ENCODE measurements at regions not wholly inside any gene's neighbourhood (a gene's known extent, or its start where the extent isn't known, plus 50 kb on each side); places are given as distances from the start of the nearest gene placed in this dataset.

GRCh38 chr1:232431748-232432147, 198.2 kb downstream of the SIPA1L2 start:
- WGBS, 2 donors = 81% methylated on average over 4 of the region's 4 CpGs
- no peaks in the 10 kb centered on the region for H3K9me3 ChIP-seq (ENCODE audit: control insufficient read depth, low read length)
- no peak for ATAC-seq (ENCODE audit: low FRiP score)
- no peaks in the 10 kb centered on the region for H3K4me1 ChIP-seq (ENCODE audit: control insufficient read depth in 1 of 2, insufficient read depth in 2 of 2, low read length in 2 of 2)
- intact Hi-C loops (cut with DNase I) = no loop called here
- H3K4me3 ChIP-seq (ENCODE audit: low read length in 2 of 2) = no peak overlapping the region
- DNase-seq = no peak
- H3K36me3 ChIP-seq (ENCODE audit: control insufficient read depth in 1 of 2, insufficient read depth in 2 of 2, low read length in 1 of 2) = no peaks in the 10 kb centered on the region
- H3K27ac ChIP-seq (ENCODE audit: low read depth in 1 of 2, low read length in 2 of 2) = no peak overlapping the region
- H3K27me3 ChIP-seq (ENCODE audit: control insufficient read depth in 1 of 2, insufficient read depth in 2 of 2, low read length in 1 of 2) = no peaks in the 10 kb centered on the region

DNA sequence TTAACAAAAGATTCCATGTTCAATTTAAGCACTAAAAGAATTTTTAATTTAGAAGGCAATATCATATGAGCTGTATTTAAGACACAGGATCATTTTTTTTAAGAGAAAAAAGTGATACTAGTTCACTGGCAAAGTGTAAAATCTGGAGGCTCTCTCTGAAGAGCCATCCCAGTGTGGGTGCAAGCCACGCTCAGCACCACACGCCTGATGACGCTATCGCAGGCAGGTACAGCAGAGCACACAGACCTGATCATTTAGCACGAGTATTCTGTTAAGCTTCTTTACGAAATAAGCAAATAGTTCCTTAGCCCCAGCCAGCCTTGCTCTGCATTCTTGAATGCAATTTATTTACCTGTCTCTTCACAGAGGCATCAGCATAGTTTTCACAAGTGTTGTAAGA, 198.6 kb downstream of the SIPA1L2 start:
- no peaks in the 10 kb centered on the region for H3K36me3 ChIP-seq (ENCODE audit: control insufficient read depth in 1 of 2, insufficient read depth in 2 of 2, low read length in 1 of 2)
- intact Hi-C loops (cut with DNase I) = no loop called here
- 89 to 93% methylated on average over 6 of the region's 6 CpGs for WGBS, 2 donors
- H3K27me3 ChIP-seq (ENCODE audit: control insufficient read depth in 1 of 2, insufficient read depth in 2 of 2, low read length in 1 of 2) = no peaks in the 10 kb centered on the region
- DNase-seq = no peak
- H3K4me1 ChIP-seq (ENCODE audit: control insufficient read depth in 1 of 2, insufficient read depth in 2 of 2, low read length in 2 of 2) = no peaks in the 10 kb centered on the region
- no peaks in the 10 kb centered on the region for H3K9me3 ChIP-seq (ENCODE audit: control insufficient read depth, low read length)
- no peak for ATAC-seq (ENCODE audit: low FRiP score)
- no peak overlapping the region for H3K4me3 ChIP-seq (ENCODE audit: low read length in 2 of 2)
- no peak overlapping the region for H3K27ac ChIP-seq (ENCODE audit: low read depth in 1 of 2, low read length in 2 of 2)

DNA sequence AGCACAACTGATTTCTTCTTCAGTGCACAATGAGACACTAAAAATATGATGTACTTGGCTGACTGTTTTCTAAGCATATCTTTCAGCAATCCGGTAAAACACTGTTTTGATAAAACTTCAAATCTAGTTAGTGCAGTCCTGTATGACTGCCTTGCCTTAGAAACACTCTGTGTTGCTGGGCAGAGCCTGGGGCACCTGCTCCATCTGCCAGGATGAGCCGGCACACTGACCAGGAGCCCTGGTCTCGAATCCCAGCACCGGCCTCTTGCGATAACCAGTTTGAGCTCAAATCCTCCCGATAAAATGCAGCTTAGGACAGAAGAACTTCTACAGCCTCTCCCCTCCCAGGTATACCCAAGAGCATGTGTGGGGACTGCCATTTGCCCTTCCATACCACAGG, 199.5 kb downstream of the SIPA1L2 start:
- intact Hi-C loops (cut with DNase I) = no loop called here
- no peak for DNase-seq
- Histone ChIP-seq H3K27ac (ENCODE audit: low read depth in 1 of 2, low read length in 2 of 2) (no peak overlapping the region), H3K4me1 (ENCODE audit: control insufficient read depth in 1 of 2, insufficient read depth in 2 of 2, low read length in 2 of 2) (no peaks in the 10 kb centered on the region), H3K4me3 (ENCODE audit: low read length in 2 of 2) (no peak overlapping the region), H3K9me3 (ENCODE audit: control insufficient read depth, low read length) (no peaks in the 10 kb centered on the region), H3K36me3 (ENCODE audit: control insufficient read depth in 1 of 2, insufficient read depth in 2 of 2, low read length in 1 of 2) (no peaks in the 10 kb centered on the region), H3K27me3 (ENCODE audit: control insufficient read depth in 1 of 2, insufficient read depth in 2 of 2, low read length in 1 of 2) (no peaks in the 10 kb centered on the region)
- no peak for ATAC-seq (ENCODE audit: low FRiP score)
- WGBS, 2 donors = 82 to 86% methylated on average over 6 of the region's 6 CpGs

- no peaks in the 10 kb centered on the region for H3K4me1 ChIP-seq (ENCODE audit: control insufficient read depth in 1 of 2, insufficient read depth in 2 of 2, low read length in 2 of 2)
- no peak for ATAC-seq (ENCODE audit: low FRiP score)
- H3K27ac ChIP-seq (ENCODE audit: low read depth in 1 of 2, low read length in 2 of 2) = no peak overlapping the region
- H3K4me3 ChIP-seq (ENCODE audit: low read length in 2 of 2) = no peak overlapping the region
- no peaks in the 10 kb centered on the region for H3K36me3 ChIP-seq (ENCODE audit: control insufficient read depth in 1 of 2, insufficient read depth in 2 of 2, low read length in 1 of 2)
- H3K9me3 ChIP-seq (ENCODE audit: control insufficient read depth, low read length) = no peaks in the 10 kb centered on the region
- intact Hi-C loops (cut with DNase I) = no loop called here
- no peaks in the 10 kb centered on the region for H3K27me3 ChIP-seq (ENCODE audit: control insufficient read depth in 1 of 2, insufficient read depth in 2 of 2, low read length in 1 of 2)
- 49 to 65% methylated on average over 13 of the region's 13 CpGs for WGBS, 2 donors
- no peak for DNase-seq
Measured at GRCh38 chr1:232428786-232429530, 201.0 kb downstream of the SIPA1L2 start.

GRCh38 chr1:232428036-232428645, 201.8 kb downstream of the SIPA1L2 start:
- no peak overlapping the region for H3K27ac ChIP-seq (ENCODE audit: low read depth in 1 of 2, low read length in 2 of 2)
- no peaks in the 10 kb centered on the region for H3K9me3 ChIP-seq (ENCODE audit: control insufficient read depth, low read length)
- DNase-seq (no peak), ATAC-seq (ENCODE audit: low FRiP score) (no peak)
- intact Hi-C loops (cut with DNase I) = no loop called here
- H3K4me3 ChIP-seq (ENCODE audit: low read length in 2 of 2) = no peak overlapping the region
- no peaks in the 10 kb centered on the region for H3K36me3 ChIP-seq (ENCODE audit: control insufficient read depth in 1 of 2, insufficient read depth in 2 of 2, low read length in 1 of 2)
- WGBS, 2 donors = 51 to 58% methylated on average over 3 of the region's 3 CpGs
- H3K4me1 ChIP-seq (ENCODE audit: control insufficient read depth in 1 of 2, insufficient read depth in 2 of 2, low read length in 2 of 2) = no peaks in the 10 kb centered on the region
- H3K27me3 ChIP-seq (ENCODE audit: control insufficient read depth in 1 of 2, insufficient read depth in 2 of 2, low read length in 1 of 2) = no peaks in the 10 kb centered on the region

DNA sequence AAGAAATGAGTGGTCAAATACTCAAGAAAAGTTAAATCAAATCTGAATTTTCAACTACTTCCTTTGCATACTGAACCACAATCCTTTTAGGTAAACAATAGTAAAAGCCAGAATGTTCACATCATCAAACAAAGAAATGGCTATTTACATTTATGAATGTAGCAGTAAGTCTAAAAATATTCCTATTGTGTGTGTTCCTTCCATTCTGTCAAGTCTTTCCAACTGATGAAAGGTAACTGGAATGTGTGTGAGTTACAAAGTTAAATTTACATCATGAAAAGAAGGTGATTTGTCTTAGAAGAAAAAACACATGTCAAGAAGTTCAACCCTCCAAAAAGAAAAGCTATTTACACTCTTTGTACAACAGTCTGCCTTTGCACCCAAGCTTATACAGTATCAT, 203.1 kb downstream of the SIPA1L2 start:
- H3K27ac ChIP-seq (ENCODE audit: low read depth in 1 of 2, low read length in 2 of 2) = no peak overlapping the region
- H3K4me3 ChIP-seq (ENCODE audit: low read length in 2 of 2) = no peak overlapping the region
- no peaks in the 10 kb centered on the region for H3K9me3 ChIP-seq (ENCODE audit: control insufficient read depth, low read length)
- intact Hi-C loops (cut with DNase I) = no loop called here
- H3K36me3 ChIP-seq (ENCODE audit: control insufficient read depth in 1 of 2, insufficient read depth in 2 of 2, low read length in 1 of 2) = no peaks in the 10 kb centered on the region
- no peak for DNase-seq
- H3K27me3 ChIP-seq (ENCODE audit: control insufficient read depth in 1 of 2, insufficient read depth in 2 of 2, low read length in 1 of 2) = no peaks in the 10 kb centered on the region
- no peak for ATAC-seq (ENCODE audit: low FRiP score)
- H3K4me1 ChIP-seq (ENCODE audit: control insufficient read depth in 1 of 2, insufficient read depth in 2 of 2, low read length in 2 of 2) = no peaks in the 10 kb centered on the region

GRCh38 chr1:232425421-232425820, 204.5 kb downstream of the SIPA1L2 start:
- no peaks in the 10 kb centered on the region for H3K27me3 ChIP-seq (ENCODE audit: control insufficient read depth in 1 of 2, insufficient read depth in 2 of 2, low read length in 1 of 2)
- no peak for DNase-seq
- H3K4me3 ChIP-seq (ENCODE audit: low read length in 2 of 2) = no peak overlapping the region
- no peaks in the 10 kb centered on the region for H3K9me3 ChIP-seq (ENCODE audit: control insufficient read depth, low read length)
- H3K27ac ChIP-seq (ENCODE audit: low read depth in 1 of 2, low read length in 2 of 2) = no peak overlapping the region
- intact Hi-C loops (cut with DNase I) = no loop called here
- 91 to 95% methylated on average over 15 of the region's 15 CpGs for WGBS, 2 donors
- H3K36me3 ChIP-seq (ENCODE audit: control insufficient read depth in 1 of 2, insufficient read depth in 2 of 2, low read length in 1 of 2) = no peaks in the 10 kb centered on the region
- no peak for ATAC-seq (ENCODE audit: low FRiP score)
- no peaks in the 10 kb centered on the region for H3K4me1 ChIP-seq (ENCODE audit: control insufficient read depth in 1 of 2, insufficient read depth in 2 of 2, low read length in 2 of 2)

GRCh38 chr1:232423591-232423990, 206.3 kb downstream of the SIPA1L2 start:
- DNase-seq (no peak), ATAC-seq (ENCODE audit: low FRiP score) (no peak)
- no peaks in the 10 kb centered on the region for H3K4me1 ChIP-seq (ENCODE audit: control insufficient read depth in 1 of 2, insufficient read depth in 2 of 2, low read length in 2 of 2)
- no peaks in the 10 kb centered on the region for H3K36me3 ChIP-seq (ENCODE audit: control insufficient read depth in 1 of 2, insufficient read depth in 2 of 2, low read length in 1 of 2)
- no peaks in the 10 kb centered on the region for H3K27me3 ChIP-seq (ENCODE audit: control insufficient read depth in 1 of 2, insufficient read depth in 2 of 2, low read length in 1 of 2)
- intact Hi-C loops (cut with DNase I) = no loop called here
- WGBS, 2 donors = 60 to 61% methylated on average over 3 of the region's 3 CpGs
- H3K4me3 ChIP-seq (ENCODE audit: low read length in 2 of 2) = no peak overlapping the region
- no peak overlapping the region for H3K27ac ChIP-seq (ENCODE audit: low read depth in 1 of 2, low read length in 2 of 2)
- no peaks in the 10 kb centered on the region for H3K9me3 ChIP-seq (ENCODE audit: control insufficient read depth, low read length)

- no peak overlapping the region for H3K27ac ChIP-seq (ENCODE audit: low read depth in 1 of 2, low read length in 2 of 2)
- DNase-seq (no peak), ATAC-seq (ENCODE audit: low FRiP score) (no peak)
- H3K4me1 ChIP-seq (ENCODE audit: control insufficient read depth in 1 of 2, insufficient read depth in 2 of 2, low read length in 2 of 2) = no peaks in the 10 kb centered on the region
- intact Hi-C loops (cut with DNase I) = no loop called here
- H3K9me3 ChIP-seq (ENCODE audit: control insufficient read depth, low read length) = no peaks in the 10 kb centered on the region
- WGBS, 2 donors = 96 to 97% methylated on average over 8 of the region's 8 CpGs
- H3K4me3 ChIP-seq (ENCODE audit: low read length in 2 of 2) = no peak overlapping the region
- H3K36me3 ChIP-seq (ENCODE audit: control insufficient read depth in 1 of 2, insufficient read depth in 2 of 2, low read length in 1 of 2) = no peaks in the 10 kb centered on the region
- no peaks in the 10 kb centered on the region for H3K27me3 ChIP-seq (ENCODE audit: control insufficient read depth in 1 of 2, insufficient read depth in 2 of 2, low read length in 1 of 2)
Measured at GRCh38 chr1:232422898-232423297, 207.0 kb downstream of the SIPA1L2 start.
